Transverse colon (tissue), 4 donors: ENCODE measurements at regions not wholly inside any gene's neighbourhood (a gene's known extent, or its start where the extent isn't known, plus 50 kb on each side); places are given as distances from the start of the nearest gene placed in this dataset.

ENCODE experiments used
- DNase-seq: peaks from one replicate; pipeline ENCODE4 v3.0.0-alpha.2; 2019
- H3K27ac ChIP-seq, 4 donors: fragments of 200-600 bp; sonication (generic); 2 replicates each; pipeline ENCODE4 v1.5.1; 2016 to 2018; ENCODE audit warnings: inconsistent platforms in 4 of 4
- H3K27me3 ChIP-seq: fragments of 200-600 bp; sonication (generic); 2 replicates; pipeline ENCODE4 v1.5.1; 2017; ENCODE audit warnings: inconsistent platforms
- H3K36me3 ChIP-seq, 4 donors: fragments of 200-600 bp; sonication (generic); 2 replicates each; pipeline ENCODE4 v1.5.1; 2017 to 2019; ENCODE audit warnings: inconsistent platforms in 4 of 4
- H3K4me1 ChIP-seq, 4 donors: fragments of 200-600 bp; sonication (generic); 2 replicates each; pipeline ENCODE4 v1.5.1; 2017 to 2020; ENCODE audit warnings: inconsistent platforms in 4 of 4
- H3K4me3 ChIP-seq, 4 donors: fragments of 200-600 bp; sonication (generic); 1 replicate in 1 of 4; 2 replicates in 3 of 4; pipeline versions ENCODE4 v1.5.1 to v1.6.1; 2017 to 2019; ENCODE audit warnings: inconsistent platforms in 4 of 4
- H3K9me3 ChIP-seq, 2 donors: fragments of 200-600 bp; sonication (generic); 2 replicates each; pipeline ENCODE4 v1.5.1; 2017 to 2019; ENCODE audit warnings: inconsistent platforms in 2 of 2
- EP300 ChIP-seq: sonication (generic); formaldehyde crosslinking; IDR thresholded peaks from one replicate; pipeline ENCODE4 v1.6.1; 2017; ENCODE audit warnings: antibody characterized with exemption, low read depth
- POLR2A ChIP-seq: fragments of 450-650 bp; IDR thresholded peaks from one replicate; pipeline ENCODE4 v1.6.1; 2016; ENCODE audit warnings: antibody characterized with exemption, mild to moderate bottlenecking, moderate library complexity
- POLR2AphosphoS5 ChIP-seq, 3 donors: sonication (generic); formaldehyde crosslinking; IDR thresholded peaks; one replicate each; pipeline ENCODE4 v1.6.1; 2016; ENCODE audit warnings: antibody characterized with exemption in 3 of 3
- WGBS, 2 donors: methylation state at CpG; one replicate each; pipeline ENCODE4 v1.1.5; 2018; ENCODE audit warnings: low coverage in 1 of 2; 5-methylcytosine and 5-hydroxymethylcytosine counted together
- in situ Hi-C, 4 donors: fragments of 200-750 bp; cut with MboI; loops; one replicate each; pipeline versions ENCODE4 v1.15.0 to v1.15.1; 2017; ENCODE audit warnings: low sequenced_read_pairs in 3 of 4, low pct_ligation_motif_present in 1 of 4, low pct_unique_long_range_greater_than_20kb in 1 of 4
- intact Hi-C: fragments of 100-400 bp; cut with DNase I; formaldehyde crosslinking; loops from one replicate; pipeline ENCODE4 v1.15.1; 2023; ENCODE audit warnings: low total_unique reads
- TF ChIP-seq, protein P1 (sequence below), 5 experiments: fragments of 200-600 bp in 3 of 5; fragments of 450-650 bp in 2 of 5; sonication (generic) in 3 of 5; IDR thresholded peaks; 1 replicate in 2 of 5; 2 replicates in 3 of 5; pipeline ENCODE4 v1.5.1; 2016 to 2017; ENCODE audit warnings: antibody characterized with exemption in 5 of 5, inconsistent platforms in 3 of 5, mild to moderate bottlenecking in 2 of 5, moderate library complexity in 1 of 5

DNA sequence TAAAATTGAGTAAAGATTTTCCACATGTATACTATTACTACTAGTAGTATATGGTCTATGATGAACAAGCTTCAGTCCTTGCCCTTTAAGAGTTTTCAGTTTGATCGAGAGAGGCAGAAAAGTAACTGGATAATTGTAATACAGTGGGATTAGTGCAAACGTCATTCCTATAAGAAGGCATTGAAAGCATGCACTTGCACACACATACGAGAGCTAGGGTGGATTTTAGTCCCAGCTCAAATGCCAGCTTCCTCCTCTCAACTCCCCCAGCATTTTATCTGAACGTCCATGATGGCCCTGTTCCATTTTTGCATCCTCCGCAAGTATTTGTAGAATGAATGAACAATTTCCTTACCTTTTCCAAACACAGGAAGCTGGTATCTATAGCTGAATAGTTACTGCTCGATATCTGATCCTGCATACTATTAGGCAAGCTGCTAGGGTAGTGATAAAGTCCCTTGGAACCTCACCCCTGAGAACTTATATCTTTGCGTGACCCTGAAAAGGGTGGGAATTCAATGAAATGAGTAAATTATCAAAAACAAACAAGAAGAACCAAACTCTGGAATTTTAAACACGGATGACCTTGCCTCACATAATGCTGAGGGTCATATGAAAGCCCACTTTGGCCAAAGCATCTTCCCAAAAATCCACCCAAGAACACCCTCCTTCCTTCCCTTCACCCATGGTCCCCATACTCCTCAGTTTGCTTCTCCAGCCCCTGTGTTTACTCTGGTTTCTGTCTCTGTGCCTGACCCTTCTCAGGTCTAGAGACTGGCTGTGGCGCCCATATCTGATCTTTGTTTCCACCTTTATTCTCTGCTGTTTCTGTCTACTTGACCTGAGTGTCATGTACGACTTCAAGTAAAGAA lies 60.5 kb downstream of the TMEM100 start:
- in situ Hi-C loops: no loop called here
- no peak for DNase-seq
- intact Hi-C loops: no loop called here
- no peak for TF ChIP-seq EP300
- TF ChIP-seq, protein P1, sequence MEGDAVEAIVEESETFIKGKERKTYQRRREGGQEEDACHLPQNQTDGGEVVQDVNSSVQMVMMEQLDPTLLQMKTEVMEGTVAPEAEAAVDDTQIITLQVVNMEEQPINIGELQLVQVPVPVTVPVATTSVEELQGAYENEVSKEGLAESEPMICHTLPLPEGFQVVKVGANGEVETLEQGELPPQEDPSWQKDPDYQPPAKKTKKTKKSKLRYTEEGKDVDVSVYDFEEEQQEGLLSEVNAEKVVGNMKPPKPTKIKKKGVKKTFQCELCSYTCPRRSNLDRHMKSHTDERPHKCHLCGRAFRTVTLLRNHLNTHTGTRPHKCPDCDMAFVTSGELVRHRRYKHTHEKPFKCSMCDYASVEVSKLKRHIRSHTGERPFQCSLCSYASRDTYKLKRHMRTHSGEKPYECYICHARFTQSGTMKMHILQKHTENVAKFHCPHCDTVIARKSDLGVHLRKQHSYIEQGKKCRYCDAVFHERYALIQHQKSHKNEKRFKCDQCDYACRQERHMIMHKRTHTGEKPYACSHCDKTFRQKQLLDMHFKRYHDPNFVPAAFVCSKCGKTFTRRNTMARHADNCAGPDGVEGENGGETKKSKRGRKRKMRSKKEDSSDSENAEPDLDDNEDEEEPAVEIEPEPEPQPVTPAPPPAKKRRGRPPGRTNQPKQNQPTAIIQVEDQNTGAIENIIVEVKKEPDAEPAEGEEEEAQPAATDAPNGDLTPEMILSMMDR (IDR thresholded peaks at IDR 0.05): no peak
- TF ChIP-seq POLR2AphosphoS5 (IDR thresholded peaks at IDR 0.05): no peak
- no peak for TF ChIP-seq POLR2A
- Histone ChIP-seq H3K4me3 (no peak overlapping the region), H3K9me3 (no peaks in the 10 kb centered on the region), H3K27me3 (no peaks in the 10 kb centered on the region), H3K36me3 (no peaks in the 10 kb centered on the region), H3K27ac (no peak overlapping the region), H3K4me1 (peaks cover 0 to 9% (median 2%) of the 10 kb centered on the region in 4 donors)
- WGBS, 2 donors: 73 to 78% methylated on average over 9 to 10 of the region's 10 CpGs

DNA sequence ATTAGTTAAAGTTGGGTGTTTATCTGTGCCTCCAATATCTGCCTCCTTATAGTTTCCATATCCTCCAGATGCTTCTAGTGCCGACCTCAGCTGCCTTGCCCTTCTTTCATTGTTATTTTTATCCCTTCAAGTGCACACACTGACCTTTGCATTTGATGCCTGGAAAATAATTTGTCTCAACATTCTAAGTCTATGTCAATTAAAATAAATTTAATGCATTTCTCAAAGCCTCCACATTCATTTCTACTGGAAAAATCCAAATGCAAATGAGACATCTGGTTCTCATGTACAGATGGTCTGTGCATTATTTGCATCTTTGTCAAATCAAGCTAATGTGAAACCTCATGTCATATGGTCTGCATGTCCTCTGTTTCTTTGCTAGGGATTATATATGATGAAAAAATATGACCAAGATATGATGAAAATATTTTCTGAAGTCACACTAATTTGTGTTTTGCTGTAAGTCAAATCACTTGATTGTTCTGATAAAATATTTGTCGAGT lies 61.4 kb downstream of the TMEM100 start:
- TF ChIP-seq POLR2A: no peak
- TF ChIP-seq EP300: no peak
- TF ChIP-seq, protein P1 (IDR thresholded peaks at IDR 0.05): no peak
- TF ChIP-seq POLR2AphosphoS5 (IDR thresholded peaks at IDR 0.05): no peak
- H3K27ac ChIP-seq: no peak overlapping the region
- H3K4me1 ChIP-seq: peaks cover 0 to 9% (median 2%) of the 10 kb centered on the region in 4 donors
- no peak for DNase-seq
- in situ Hi-C loops (no loop called here), intact Hi-C loops (no loop called here)
- H3K27me3 ChIP-seq: no peaks in the 10 kb centered on the region
- WGBS, 2 donors: 60 to 76% methylated on average over 2 of the region's 2 CpGs
- H3K36me3 ChIP-seq: no peaks in the 10 kb centered on the region
- H3K4me3 ChIP-seq: no peak overlapping the region
- H3K9me3 ChIP-seq: no peaks in the 10 kb centered on the region

DNA sequence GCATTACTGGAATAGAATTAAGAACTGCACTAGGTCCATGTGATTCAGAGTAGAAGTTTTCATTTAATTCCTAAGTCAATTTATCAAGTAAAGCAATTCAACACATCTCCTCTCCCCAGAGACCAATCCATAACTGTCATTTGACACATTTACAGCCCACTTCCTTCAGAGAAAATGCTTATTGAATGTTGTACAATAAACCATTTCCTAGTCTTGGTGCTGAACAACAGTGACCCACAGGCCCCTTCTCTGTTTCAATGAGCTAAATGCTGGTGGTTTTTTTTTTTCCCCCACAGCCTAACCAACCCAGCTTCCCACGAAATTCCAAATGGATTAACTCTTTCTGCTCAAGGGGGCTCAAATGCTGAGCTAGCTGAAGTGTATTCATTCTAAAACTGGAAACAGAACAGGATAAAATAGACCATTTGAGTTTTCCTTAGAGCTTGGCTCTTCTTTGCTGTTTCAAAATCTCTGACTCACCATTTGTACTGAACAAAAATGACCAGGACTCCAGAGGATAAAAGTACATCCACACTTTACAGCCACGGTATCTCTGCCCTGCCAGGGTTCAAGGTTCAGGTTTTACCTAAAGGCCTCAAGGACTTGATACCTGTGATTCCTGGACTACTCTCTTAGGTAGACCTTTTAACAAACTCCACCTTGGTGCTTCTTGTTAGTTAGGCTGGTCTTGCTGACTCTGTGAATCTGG lies 62.3 kb downstream of the TMEM100 start:
- intact Hi-C loops: no loop called here

DNA sequence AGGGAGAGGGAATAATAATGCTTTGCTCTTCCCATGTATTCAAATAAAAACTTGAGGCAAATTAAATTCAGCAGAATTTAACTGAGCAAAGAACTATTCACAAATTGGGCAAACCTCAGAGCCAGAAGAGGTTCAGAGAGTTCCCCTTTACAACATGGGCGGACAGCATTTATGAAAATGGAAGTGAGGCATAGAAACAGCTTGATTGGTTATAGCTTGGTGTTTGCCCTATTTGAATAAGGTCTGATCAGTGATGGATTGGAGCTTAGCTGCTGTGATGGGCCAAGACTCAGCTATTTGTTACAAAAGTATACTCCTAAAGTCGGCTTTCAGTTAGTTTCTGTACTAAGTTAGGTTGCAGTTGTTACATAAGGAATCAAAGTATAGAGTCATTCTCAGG lies 63.0 kb downstream of the TMEM100 start:
- intact Hi-C loops: no loop called here
- in situ Hi-C loops: no loop called here
- 67 to 80% methylated on average over 1 to 2 of the region's 2 CpGs for WGBS, 2 donors
- no peak for DNase-seq
- no peak overlapping the region for H3K4me3 ChIP-seq
- H3K27ac ChIP-seq: peak overlapping the region; percentile 7 to 64 (median 38)
- peaks cover 0 to 19% (median 2%) of the 10 kb centered on the region in 4 donors for H3K4me1 ChIP-seq
- H3K36me3 ChIP-seq: no peaks in the 10 kb centered on the region
- TF ChIP-seq POLR2AphosphoS5 (IDR thresholded peaks at IDR 0.05) (no peak), POLR2A (no peak), EP300 (no peak)
- TF ChIP-seq, protein P1 (IDR thresholded peaks at IDR 0.05): no peak
- H3K27me3 ChIP-seq: no peaks in the 10 kb centered on the region
- no peaks in the 10 kb centered on the region for H3K9me3 ChIP-seq

More for the DNA sequence above, 62.3 kb downstream of the TMEM100 start:
- H3K9me3 ChIP-seq: no peaks in the 10 kb centered on the region
- no peaks in the 10 kb centered on the region for H3K27me3 ChIP-seq
- peak overlapping the region; percentile 7 to 64 (median 40) for H3K27ac ChIP-seq
- no peak for DNase-seq
- in situ Hi-C loops: no loop called here
- no peak overlapping the region for H3K4me3 ChIP-seq
- peaks cover 0 to 15% (median 2%) of the 10 kb centered on the region in 4 donors for H3K4me1 ChIP-seq
- WGBS, 2 donors: 14 to 17% methylated on average over 2 of the region's 2 CpGs
- TF ChIP-seq, protein P1 (IDR thresholded peaks at IDR 0.05): no peak
- TF ChIP-seq POLR2A (no peak), POLR2AphosphoS5 (IDR thresholded peaks at IDR 0.05) (no peak), EP300 (no peak)
- H3K36me3 ChIP-seq: no peaks in the 10 kb centered on the region
